IPS DF 19.7 (cell line): ENCODE measurements at regions not wholly inside any gene's neighbourhood (a gene's known extent, or its start where the extent isn't known, plus 50 kb on each side); places are given as distances from the start of the nearest gene placed in this dataset.

ENCODE experiments used
- DNase-seq: peaks from one replicate; pipeline ENCODE4 v3.0.0-alpha.2; 2013; ENCODE audit warnings: low read depth, low spot score

DNA sequence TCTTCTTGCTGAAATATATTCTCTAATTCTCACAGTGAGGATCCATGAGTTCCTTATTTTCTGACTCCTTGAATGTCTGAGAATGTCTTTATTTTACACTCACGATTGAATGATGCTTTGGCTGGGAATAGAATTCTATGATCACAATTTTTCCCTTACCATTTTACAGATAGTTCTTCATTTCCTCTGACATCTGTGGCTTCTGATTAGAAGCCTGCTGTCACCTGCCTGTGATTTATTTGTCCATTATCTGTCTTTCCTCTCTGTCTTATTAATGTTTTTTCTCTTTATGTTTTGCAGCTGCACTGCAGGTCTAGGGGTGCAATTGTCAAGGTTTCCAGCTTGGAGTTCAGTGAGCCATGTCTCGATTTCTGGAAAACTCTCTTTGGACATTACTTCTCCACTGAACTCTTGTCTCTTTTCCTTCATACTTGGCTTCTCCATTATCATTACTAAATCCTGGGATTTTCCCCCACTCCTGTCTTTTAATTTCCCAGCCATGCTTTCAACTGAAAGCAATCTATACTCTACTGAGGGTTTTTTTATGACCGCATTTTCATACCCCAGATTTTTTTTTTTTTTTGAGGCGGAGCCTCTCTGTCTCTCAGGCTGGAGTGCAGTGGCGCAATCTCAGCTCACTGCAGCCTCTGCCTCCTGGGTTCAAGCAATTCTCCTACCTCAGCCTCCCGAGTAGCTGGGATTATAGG, 85.8 kb upstream of the PRNP start:
- DNase-seq = no peak

- no peak for DNase-seq
Observed at GRCh38 chr20:4597215-4597614, 89.0 kb upstream of the PRNP start.

DNA sequence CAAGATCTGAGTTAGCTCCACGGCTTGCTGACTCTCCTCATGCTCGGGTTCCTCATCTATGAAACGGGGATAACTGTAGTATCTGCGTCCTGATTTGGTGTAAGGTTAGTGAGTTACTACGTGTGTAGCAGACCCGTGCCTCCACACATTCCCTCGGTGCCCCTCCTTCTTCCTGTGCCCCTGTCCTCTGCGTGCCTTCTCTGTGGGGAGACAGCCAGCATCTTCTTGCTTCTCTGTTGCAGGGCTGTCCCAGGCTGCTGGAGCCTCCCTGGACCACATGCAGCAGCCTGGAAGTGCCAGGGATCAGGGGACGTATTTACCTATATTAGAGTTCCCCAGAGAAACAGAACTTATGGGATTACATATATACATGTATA, 93.1 kb upstream of the PRNP start:
- DNase-seq = no peak

DNA sequence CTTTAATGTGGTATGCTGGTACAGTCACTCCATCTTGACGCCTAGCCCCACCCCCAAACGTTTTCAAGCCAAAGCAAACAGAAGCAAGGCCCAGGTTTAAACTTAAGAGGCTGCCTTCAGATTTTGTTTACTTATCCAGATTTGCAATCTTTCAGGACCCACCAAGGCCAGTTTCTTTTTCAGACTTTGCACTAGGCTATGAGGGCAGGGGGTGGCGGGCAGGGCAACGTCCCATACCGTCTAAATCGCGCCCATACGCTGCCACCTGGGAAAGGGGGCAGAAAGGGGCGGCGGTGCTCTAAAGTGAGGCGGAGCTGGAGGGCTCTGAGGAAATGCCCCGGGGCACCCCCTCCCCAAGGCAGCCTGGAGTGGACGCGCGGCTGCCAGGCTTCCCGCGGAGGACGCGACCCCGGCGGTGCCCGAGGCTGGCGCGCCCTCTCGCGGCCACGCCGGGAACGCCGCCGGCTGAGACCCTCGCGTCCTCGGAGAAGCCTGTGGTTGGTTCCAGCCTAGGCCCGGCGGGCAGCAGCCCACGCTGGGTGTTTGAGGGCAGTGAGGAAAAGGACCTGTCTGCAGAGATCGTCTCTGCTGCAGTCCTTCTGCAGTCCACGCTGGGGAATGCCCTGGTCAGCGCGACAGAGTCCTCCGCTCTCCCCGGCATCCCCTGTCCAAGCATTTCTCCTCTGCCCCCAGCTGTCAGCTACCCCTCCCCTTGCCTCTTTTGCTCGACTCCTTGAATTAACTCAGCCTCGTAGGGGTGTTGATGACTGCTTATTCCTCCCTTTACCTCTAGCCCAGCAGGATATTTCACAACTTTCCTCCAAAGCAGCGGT, 93.7 kb upstream of the PRNP start:
- no peak for DNase-seq

DNA sequence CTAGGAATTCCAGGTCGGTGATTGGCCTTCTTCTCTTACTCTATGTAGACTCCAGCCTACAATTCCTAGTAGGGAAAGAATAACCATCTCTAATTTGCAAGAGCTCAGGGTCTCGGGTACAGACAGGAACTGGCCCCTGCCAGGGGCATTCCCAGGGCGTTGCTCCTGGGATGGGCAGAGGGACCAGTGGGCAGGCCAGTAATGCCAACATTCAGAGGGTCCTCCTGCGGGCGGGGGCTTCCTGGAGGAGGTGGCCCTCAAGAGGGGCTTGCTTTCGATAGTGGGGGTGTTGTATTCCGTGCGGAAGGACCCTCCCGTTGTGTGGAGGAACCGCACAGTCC, 94.3 kb upstream of the PRNP start:
- no peak for DNase-seq

- DNase-seq = no peak
Observed at GRCh38 chr20:4585758-4586157, 100.5 kb upstream of the PRNP start.

- DNase-seq = no peak
Observed at GRCh38 chr20:4585104-4585753, 101.0 kb upstream of the PRNP start.

DNA sequence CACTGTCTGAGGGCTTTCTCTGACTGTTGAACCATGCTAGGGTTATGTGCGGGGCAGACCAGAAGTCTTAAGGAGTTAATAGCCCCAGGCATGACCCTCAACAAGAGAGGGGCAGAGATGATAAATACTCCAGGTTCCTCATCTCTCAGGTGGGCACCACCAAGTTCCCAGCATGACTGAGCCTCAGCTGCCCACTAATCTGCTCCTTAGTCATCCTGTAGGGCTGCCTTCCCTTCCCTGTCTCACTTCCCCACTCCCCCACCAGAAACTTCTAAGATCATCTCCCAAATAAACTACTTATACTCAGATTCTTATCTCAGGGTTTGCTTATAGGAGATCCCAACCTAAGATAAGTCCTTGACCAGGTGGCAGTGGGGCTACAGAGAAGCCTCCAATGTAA, 101.7 kb upstream of the PRNP start:
- DNase-seq = no peak

- DNase-seq = peak; percentile 48
Observed at GRCh38 chr20:4581838-4582237, 104.4 kb upstream of the PRNP start.

DNA sequence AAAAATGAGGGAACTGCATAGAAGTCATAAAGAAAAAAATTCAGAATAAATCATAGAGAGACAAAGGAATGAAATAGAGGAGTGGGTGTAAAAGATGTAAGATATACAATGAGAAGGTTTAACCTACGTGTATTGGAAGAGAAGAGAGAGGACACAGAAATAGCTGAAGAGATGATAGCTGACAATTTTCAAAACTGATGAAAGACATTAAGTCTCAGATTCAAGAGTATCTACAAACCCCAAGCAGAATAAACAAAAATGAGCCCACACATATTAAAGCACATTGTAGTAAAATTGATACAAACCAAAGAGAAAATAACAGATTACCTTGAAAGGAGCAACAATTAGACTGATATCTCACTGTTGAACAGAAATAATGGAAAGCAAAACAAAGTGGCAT, 107.9 kb upstream of the PRNP start:
- DNase-seq = no peak

GRCh38 chr20:4574356-4574690, 111.9 kb upstream of the PRNP start:
- DNase-seq = no peak

- no peak for DNase-seq
Observed at GRCh38 chr20:4573564-4574355, 112.5 kb upstream of the PRNP start.

- no peak for DNase-seq
Observed at GRCh38 chr20:4571759-4572531, 114.3 kb upstream of the PRNP start.

GRCh38 chr20:4569865-4570264, 116.4 kb upstream of the PRNP start:
- DNase-seq = no peak

DNA sequence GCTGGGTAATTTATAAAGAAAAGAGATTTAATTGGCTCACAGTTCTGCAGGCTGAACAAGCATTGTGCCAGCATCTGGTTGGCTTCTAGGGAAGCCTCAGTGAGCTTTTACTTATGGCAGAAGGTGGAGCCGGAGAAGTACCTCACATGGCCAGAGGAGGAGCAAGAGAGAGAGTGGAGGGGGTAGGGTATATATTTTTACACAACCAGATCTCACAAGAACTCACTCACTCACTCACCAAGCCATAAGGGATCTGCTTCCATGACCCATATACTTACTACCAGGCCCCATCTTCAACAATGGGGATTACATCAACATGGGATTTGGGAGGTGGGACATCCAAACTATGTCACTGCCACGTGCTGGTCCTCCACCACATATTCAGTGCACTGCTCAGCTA, 117.2 kb upstream of the PRNP start:
- no peak for DNase-seq

GRCh38 chr20:4568361-4568959, 117.8 kb upstream of the PRNP start:
- no peak for DNase-seq

DNA sequence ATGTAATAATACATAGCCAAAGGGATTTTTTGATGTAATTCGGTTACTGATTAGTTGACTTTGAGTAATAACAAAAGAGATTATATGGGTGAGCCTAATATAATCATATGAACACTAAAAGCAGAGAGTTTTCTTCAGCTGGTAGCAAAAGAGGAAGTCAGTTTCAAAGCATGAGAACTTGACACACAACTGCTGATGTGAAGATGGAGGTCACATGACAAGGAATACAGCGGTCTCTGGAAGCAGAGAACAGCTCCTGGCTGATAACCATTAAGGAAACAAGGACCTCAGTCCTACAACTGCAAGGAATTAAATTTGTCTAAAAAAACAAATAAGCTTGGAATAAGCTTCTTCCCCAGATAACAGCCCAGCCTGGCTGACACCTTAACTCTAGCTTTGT, 119.1 kb upstream of the PRNP start:
- DNase-seq = no peak

DNA sequence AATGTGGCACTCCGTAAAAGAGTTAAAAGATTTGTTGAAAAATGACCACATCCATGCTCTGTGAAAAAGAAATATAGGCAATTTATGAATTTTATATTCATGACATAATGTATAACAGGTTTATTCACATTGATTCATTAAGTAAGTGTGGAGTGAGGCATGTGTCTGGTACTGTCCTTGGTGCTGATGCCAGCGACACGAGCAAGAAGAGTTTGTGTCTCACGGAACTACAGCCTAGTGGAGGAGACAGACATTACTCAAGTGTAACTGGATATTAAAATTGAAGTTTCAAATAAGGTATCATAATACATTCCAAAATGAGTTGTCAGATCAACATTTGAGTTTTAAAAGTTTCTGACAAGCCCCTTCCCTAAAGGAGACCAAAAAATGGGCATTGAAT, 122.7 kb upstream of the PRNP start:
- no peak for DNase-seq

DNA sequence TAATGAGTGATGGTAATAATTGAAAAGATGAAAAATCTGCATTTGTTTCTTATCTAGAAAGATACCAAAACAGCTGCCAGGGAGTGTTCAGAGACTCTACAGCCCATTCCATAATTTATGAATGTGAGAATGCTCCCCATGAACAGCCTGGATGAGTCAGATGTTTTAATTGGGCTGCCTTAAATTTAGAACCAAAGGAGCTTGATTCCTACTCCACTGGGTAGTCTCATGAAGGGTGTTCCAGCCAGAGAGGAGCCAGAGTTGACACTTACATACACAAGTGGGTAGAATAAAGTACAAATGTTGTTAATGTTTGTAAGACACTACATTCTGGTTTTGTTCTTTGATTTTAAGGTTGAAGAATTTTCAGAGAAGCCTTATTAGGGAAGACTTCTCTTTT, 123.2 kb upstream of the PRNP start:
- no peak for DNase-seq

DNA sequence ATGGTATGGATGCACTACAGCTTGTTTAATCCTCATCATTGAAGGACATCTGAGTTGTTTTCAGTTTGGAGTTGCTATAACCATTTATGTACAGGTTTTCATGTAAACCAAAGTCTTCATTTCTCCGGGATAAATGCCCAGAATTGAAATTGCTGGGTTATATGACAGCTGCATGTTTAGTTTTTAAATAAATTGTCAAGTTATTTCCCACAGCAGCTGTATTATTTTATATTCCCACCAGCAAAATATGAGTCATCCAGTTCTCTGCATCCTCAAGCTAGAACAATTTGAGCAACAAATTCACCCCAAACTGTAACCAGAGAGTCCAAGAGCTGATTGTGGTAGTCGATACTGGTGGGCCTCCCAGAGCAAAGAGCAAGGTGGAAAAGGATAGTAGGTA, 125.6 kb upstream of the PRNP start:
- no peak for DNase-seq

DNA sequence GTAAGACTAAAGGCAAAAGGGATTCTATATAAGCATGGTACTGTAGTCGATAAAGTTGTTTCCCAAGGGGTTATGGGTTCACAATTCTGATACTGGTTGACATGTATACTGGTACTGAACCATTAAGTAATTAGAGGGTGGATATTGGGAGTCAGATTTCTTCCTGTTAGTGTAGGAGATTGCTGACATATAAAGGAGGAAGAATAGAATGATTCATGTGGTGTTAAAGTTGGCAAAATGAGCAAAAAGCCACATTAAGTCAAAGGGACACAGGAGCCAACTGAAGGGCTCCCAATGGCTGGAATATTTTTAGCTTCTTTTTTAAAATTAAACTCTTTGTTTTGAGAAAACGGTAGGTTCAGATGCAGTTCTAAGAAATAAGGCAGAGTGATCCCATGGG, 126.3 kb upstream of the PRNP start:
- no peak for DNase-seq
